ENCODE measurements at regions not wholly inside any gene's neighbourhood (a gene's known extent, or its start where the extent isn't known, plus 50 kb on each side); places are given as distances from the start of the nearest gene placed in this dataset.

- WGBS, 2 donors = 53 to 67% methylated on average over 4 of the region's 4 CpGs
- no peaks in the 10 kb centered on the region for H3K27me3 ChIP-seq
- no peaks in the 10 kb centered on the region for H3K4me1 ChIP-seq
- no peak for ATAC-seq
- DNase-seq = no peak
- H3K27ac ChIP-seq = no peak overlapping the region
- intact Hi-C loops (cut with DNase I) = no loop called here
- no peaks in the 10 kb centered on the region for H3K36me3 ChIP-seq
- peaks cover 0 to 24% (median 13%) of the 10 kb centered on the region in 11 donors for H3K9me3 ChIP-seq
- no peak for TF ChIP-seq CTCF (IDR thresholded peaks at IDR 0.05)
- no peak overlapping the region for H3K4me3 ChIP-seq
These were observed 216.5 kb downstream of the EFNB2 start for GRCh38 chr13:106318941-106319411.

- 95 to 99% methylated on average over 5 of the region's 5 CpGs for WGBS, 2 donors
- no peak for TF ChIP-seq CTCF (IDR thresholded peaks at IDR 0.05)
- ATAC-seq (no peak), DNase-seq (no peak)
- Histone ChIP-seq H3K27me3 (no peaks in the 10 kb centered on the region), H3K36me3 (no peaks in the 10 kb centered on the region), H3K27ac (no peak overlapping the region), H3K9me3 (peaks cover 0 to 2% (median 0%) of the 10 kb centered on the region in 11 donors), H3K4me3 (no peak overlapping the region), H3K4me1 (no peaks in the 10 kb centered on the region)
- intact Hi-C loops (cut with DNase I) = no loop called here
These were observed 221.0 kb downstream of the EFNB2 start for GRCh38 chr13:106314417-106314816.

- no peak for TF ChIP-seq CTCF (IDR thresholded peaks at IDR 0.05)
- Histone ChIP-seq H3K4me3 (no peak overlapping the region), H3K36me3 (no peaks in the 10 kb centered on the region), H3K9me3 (peaks cover 0 to 14% (median 0%) of the 10 kb centered on the region in 11 donors), H3K27ac (no peak overlapping the region), H3K4me1 (no peaks in the 10 kb centered on the region), H3K27me3 (no peaks in the 10 kb centered on the region)
- intact Hi-C loops (cut with DNase I) = no loop called here
- ATAC-seq (no peak), DNase-seq (no peak)
- WGBS, 2 donors = 53 to 61% methylated on average over 9 of the region's 9 CpGs
These were observed 224.5 kb downstream of the EFNB2 start for GRCh38 chr13:106311004-106311403.

GRCh38 chr13:106310291-106310865 lies 225.1 kb downstream of the EFNB2 start:
- no peak for DNase-seq
- H3K9me3 ChIP-seq = peaks cover 0 to 14% (median 0%) of the 10 kb centered on the region in 11 donors

More at GRCh38 chr13:106310291-106310865, 225.1 kb downstream of the EFNB2 start:
- Histone ChIP-seq H3K4me1 (no peaks in the 10 kb centered on the region), H3K27me3 (no peaks in the 10 kb centered on the region), H3K27ac (no peak overlapping the region), H3K36me3 (no peaks in the 10 kb centered on the region), H3K4me3 (no peak overlapping the region)
- intact Hi-C loops (cut with DNase I) = no loop called here
- no peak for TF ChIP-seq CTCF (IDR thresholded peaks at IDR 0.05)
- WGBS, 2 donors = 94% methylated on average over 1 of the region's 1 CpG
- no peak for ATAC-seq
